ENCODE measurements at regions not wholly inside any gene's neighbourhood (a gene's known extent, or its start where the extent isn't known, plus 50 kb on each side); places are given as distances from the start of the nearest gene placed in this dataset.
"Not testable (repeated sequence)": the region's sequence is repeated elsewhere in the genome, so short reads cannot be mapped to it uniquely, and the experiment has no call there.

- TF ChIP-seq POLR2A (IDR thresholded peaks at IDR 0.05) = no peak
- no peak for TF ChIP-seq CTCF (IDR thresholded peaks at IDR 0.05)
- 53 to 61% methylated on average over 1 of the region's 1 CpG for WGBS, 2 donors
- no peaks in the 10 kb centered on the region for H3K36me3 ChIP-seq
- no peaks in the 10 kb centered on the region for H3K4me1 ChIP-seq
- H3K4me3 ChIP-seq (replicated peaks in 1 of 3) = no peak overlapping the region
- no peaks in the 10 kb centered on the region for H3K9me3 ChIP-seq
- no peaks in the 10 kb centered on the region for H3K27me3 ChIP-seq
- H3K27ac ChIP-seq = no peak overlapping the region
- DNase-seq = no peak
- intact Hi-C loops (cut with DNase I) = no loop called here
Measured at GRCh38 chr9:32142074-32142473, 242.4 kb upstream of the ACO1 start.

GRCh38 chr9:32148553-32148952 is 235.9 kb upstream of the ACO1 start:
- intact Hi-C loops (cut with DNase I); H3K9me3 ChIP-seq; DNase-seq; H3K4me3 ChIP-seq (replicated peaks in 1 of 3); H3K36me3 ChIP-seq; H3K27ac ChIP-seq; H3K27me3 ChIP-seq; H3K4me1 ChIP-seq: not testable (repeated sequence)
- WGBS, 2 donors = 63 to 90% methylated on average over 11 of the region's 11 CpGs

GRCh38 chr9:32161209-32161608 is 223.2 kb upstream of the ACO1 start:
- H3K4me1 ChIP-seq = no peaks in the 10 kb centered on the region
- DNase-seq = no peak
- H3K36me3 ChIP-seq = no peaks in the 10 kb centered on the region
- WGBS, 2 donors = 59 to 75% methylated on average over 1 of the region's 1 CpG
- H3K4me3 ChIP-seq (replicated peaks in 1 of 3) = no peak overlapping the region
- no peaks in the 10 kb centered on the region for H3K27me3 ChIP-seq
- intact Hi-C loops (cut with DNase I) = no loop called here
- H3K9me3 ChIP-seq = no peaks in the 10 kb centered on the region
- no peak for TF ChIP-seq CTCF (IDR thresholded peaks at IDR 0.05)
- no peak overlapping the region for H3K27ac ChIP-seq

GRCh38 chr9:32161720-32162119 is 222.7 kb upstream of the ACO1 start:
- no peaks in the 10 kb centered on the region for H3K9me3 ChIP-seq
- TF ChIP-seq CTCF (IDR thresholded peaks at IDR 0.05) (no peak), POLR2A (IDR thresholded peaks at IDR 0.05) (no peak)
- WGBS, 2 donors = 59% methylated on average over 2 of the region's 2 CpGs

GRCh38 chr9:32166316-32166715 is 218.1 kb upstream of the ACO1 start:
- DNase-seq; H3K4me3 ChIP-seq (replicated peaks in 1 of 3); H3K27ac ChIP-seq; intact Hi-C loops (cut with DNase I); H3K9me3 ChIP-seq; H3K27me3 ChIP-seq; H3K36me3 ChIP-seq; H3K4me1 ChIP-seq: not testable (repeated sequence)
- WGBS, 2 donors = 47 to 53% methylated on average over 8 of the region's 8 CpGs

More at GRCh38 chr9:32161720-32162119, 222.7 kb upstream of the ACO1 start:
- Histone ChIP-seq H3K4me1 (no peaks in the 10 kb centered on the region), H3K4me3 (replicated peaks in 1 of 3) (no peak overlapping the region), H3K27ac (no peak overlapping the region), H3K36me3 (no peaks in the 10 kb centered on the region), H3K27me3 (no peaks in the 10 kb centered on the region)
- intact Hi-C loops (cut with DNase I) = no loop called here
- no peak for DNase-seq

GRCh38 chr9:32171339-32171738 is 213.1 kb upstream of the ACO1 start:
- Histone ChIP-seq H3K4me3 (replicated peaks in 1 of 3) (no peak overlapping the region), H3K4me1 (no peaks in the 10 kb centered on the region), H3K9me3 (no peaks in the 10 kb centered on the region), H3K27ac (no peak overlapping the region), H3K27me3 (no peaks in the 10 kb centered on the region), H3K36me3 (no peaks in the 10 kb centered on the region)
- intact Hi-C loops (cut with DNase I) = no loop called here
- 39 to 40% methylated on average over 3 of the region's 3 CpGs for WGBS, 2 donors
- no peak for TF ChIP-seq CTCF (IDR thresholded peaks at IDR 0.05)
- TF ChIP-seq POLR2A (IDR thresholded peaks at IDR 0.05) = no peak
- DNase-seq = no peak

Data from thyroid gland (tissue), 4 donors.